ENCODE measurements at regions not wholly inside any gene's neighbourhood (a gene's known extent, or its start where the extent isn't known, plus 50 kb on each side); places are given as distances from the start of the nearest gene placed in this dataset.
"Not testable (repeated sequence)": the region's sequence is repeated elsewhere in the genome, so short reads cannot be mapped to it uniquely, and the experiment has no call there.

- H3K27me3 Mint-ChIP-seq: no peaks in the 10 kb centered on the region
- H3K4me1 Mint-ChIP-seq: no peaks in the 10 kb centered on the region
- ChIA-PET CTCF (no interaction called here), POLR2A (no interaction called here)
- no peak overlapping the region for H3K4me3 Mint-ChIP-seq
- H3K36me3 Mint-ChIP-seq (ENCODE audit: low read depth): no peaks in the 10 kb centered on the region
- DNase-seq: no peak
- H3K9me3 Mint-ChIP-seq: no peaks in the 10 kb centered on the region
- no peak overlapping the region for H3K27ac Mint-ChIP-seq
Observed at GRCh38 chr5:117315170-117315569, 740.5 kb upstream of the SEMA6A start.

- H3K36me3 Mint-ChIP-seq (ENCODE audit: low read depth); POLR2A ChIA-PET; H3K9me3 Mint-ChIP-seq; H3K27ac Mint-ChIP-seq; DNase-seq; H3K4me3 Mint-ChIP-seq; H3K27me3 Mint-ChIP-seq; H3K4me1 Mint-ChIP-seq; CTCF ChIA-PET: not testable (repeated sequence)
Observed at GRCh38 chr5:117304512-117305107, 730.0 kb upstream of the SEMA6A start.

- Mint-ChIP-seq H3K4me1 (no peaks in the 10 kb centered on the region), H3K9me3 (peaks cover 4% of the 10 kb centered on the region), H3K27ac (no peak overlapping the region), H3K4me3 (no peak overlapping the region), H3K27me3 (no peaks in the 10 kb centered on the region), H3K36me3 (ENCODE audit: low read depth) (no peaks in the 10 kb centered on the region)
- ChIA-PET CTCF (no interaction called here), POLR2A (no interaction called here)
- DNase-seq: no peak
Observed at GRCh38 chr5:117302949-117303348, 728.3 kb upstream of the SEMA6A start.

- H3K27ac Mint-ChIP-seq: no peak overlapping the region
- POLR2A ChIA-PET: no interaction called here
- H3K27me3 Mint-ChIP-seq: no peaks in the 10 kb centered on the region
- H3K4me3 Mint-ChIP-seq: no peak overlapping the region
- DNase-seq: no peak
- CTCF ChIA-PET: no interaction called here
- peaks cover 4% of the 10 kb centered on the region for H3K9me3 Mint-ChIP-seq
- no peaks in the 10 kb centered on the region for H3K4me1 Mint-ChIP-seq
- no peaks in the 10 kb centered on the region for H3K36me3 Mint-ChIP-seq (ENCODE audit: low read depth)
Observed at GRCh38 chr5:117302473-117302872, 727.9 kb upstream of the SEMA6A start.

GRCh38 chr5:117299936-117300328 is 725.3 kb upstream of the SEMA6A start:
- ChIA-PET CTCF (no interaction called here), POLR2A (no interaction called here)
- H3K36me3 Mint-ChIP-seq (ENCODE audit: low read depth): no peaks in the 10 kb centered on the region

GRCh38 chr5:117299224-117299935 is 724.8 kb upstream of the SEMA6A start:
- ChIA-PET CTCF (no interaction called here), POLR2A (no interaction called here)
- no peaks in the 10 kb centered on the region for H3K27me3 Mint-ChIP-seq
- DNase-seq: no peak
- H3K36me3 Mint-ChIP-seq (ENCODE audit: low read depth): no peaks in the 10 kb centered on the region
- no peak overlapping the region for H3K27ac Mint-ChIP-seq
- H3K4me1 Mint-ChIP-seq: no peaks in the 10 kb centered on the region
- H3K4me3 Mint-ChIP-seq: no peak overlapping the region
- H3K9me3 Mint-ChIP-seq: peaks cover 2% of the 10 kb centered on the region

More at GRCh38 chr5:117299936-117300328, 725.3 kb upstream of the SEMA6A start:
- Mint-ChIP-seq H3K9me3 (peaks cover 2% of the 10 kb centered on the region), H3K27me3 (no peaks in the 10 kb centered on the region), H3K27ac (no peak overlapping the region), H3K4me3 (no peak overlapping the region), H3K4me1 (no peaks in the 10 kb centered on the region)
- no peak for DNase-seq

GRCh38 chr5:117296872-117297271 is 722.2 kb upstream of the SEMA6A start:
- Mint-ChIP-seq H3K4me3 (no peak overlapping the region), H3K27me3 (no peaks in the 10 kb centered on the region), H3K4me1 (no peaks in the 10 kb centered on the region), H3K9me3 (peaks cover 4% of the 10 kb centered on the region), H3K27ac (no peak overlapping the region), H3K36me3 (ENCODE audit: low read depth) (no peaks in the 10 kb centered on the region)
- no peak for DNase-seq
- CTCF ChIA-PET: no interaction called here
- POLR2A ChIA-PET: no interaction called here

- Mint-ChIP-seq H3K4me3 (no peak overlapping the region), H3K36me3 (ENCODE audit: low read depth) (no peaks in the 10 kb centered on the region), H3K9me3 (peaks cover 4% of the 10 kb centered on the region), H3K4me1 (no peaks in the 10 kb centered on the region), H3K27ac (no peak overlapping the region), H3K27me3 (no peaks in the 10 kb centered on the region)
- no peak for DNase-seq
- ChIA-PET POLR2A (no interaction called here), CTCF (no interaction called here)
Observed at GRCh38 chr5:117295941-117296340, 721.3 kb upstream of the SEMA6A start.

- no peak for DNase-seq
- Mint-ChIP-seq H3K36me3 (ENCODE audit: low read depth) (no peaks in the 10 kb centered on the region), H3K9me3 (peaks cover 7% of the 10 kb centered on the region), H3K4me1 (no peaks in the 10 kb centered on the region), H3K4me3 (no peak overlapping the region), H3K27me3 (no peaks in the 10 kb centered on the region), H3K27ac (no peak overlapping the region)
- POLR2A ChIA-PET: no interaction called here
- CTCF ChIA-PET: no interaction called here
Observed at GRCh38 chr5:117286813-117287212, 712.2 kb upstream of the SEMA6A start.

- H3K4me3 Mint-ChIP-seq: no peak overlapping the region
- H3K36me3 Mint-ChIP-seq (ENCODE audit: low read depth): no peaks in the 10 kb centered on the region
- H3K9me3 Mint-ChIP-seq: no peaks in the 10 kb centered on the region
- DNase-seq: no peak
- ChIA-PET CTCF (no interaction called here), POLR2A (no interaction called here)
- H3K27me3 Mint-ChIP-seq: no peaks in the 10 kb centered on the region
- H3K4me1 Mint-ChIP-seq: no peaks in the 10 kb centered on the region
- H3K27ac Mint-ChIP-seq: no peak overlapping the region
Observed at GRCh38 chr5:117271656-117272055, 697.0 kb upstream of the SEMA6A start.

- Mint-ChIP-seq H3K4me1 (no peaks in the 10 kb centered on the region), H3K36me3 (ENCODE audit: low read depth) (no peaks in the 10 kb centered on the region), H3K27ac (no peak overlapping the region), H3K9me3 (peaks cover 6% of the 10 kb centered on the region), H3K4me3 (no peak overlapping the region), H3K27me3 (no peaks in the 10 kb centered on the region)
- DNase-seq: no peak
- ChIA-PET CTCF (no interaction called here), POLR2A (no interaction called here)
Observed at GRCh38 chr5:117266280-117266679, 691.7 kb upstream of the SEMA6A start.

- ChIA-PET POLR2A (no interaction called here), CTCF (no interaction called here)
- Mint-ChIP-seq H3K27ac (no peak overlapping the region), H3K27me3 (no peaks in the 10 kb centered on the region), H3K9me3 (peaks cover 6% of the 10 kb centered on the region), H3K36me3 (ENCODE audit: low read depth) (no peaks in the 10 kb centered on the region), H3K4me1 (no peaks in the 10 kb centered on the region), H3K4me3 (no peak overlapping the region)
- no peak for DNase-seq
Observed at GRCh38 chr5:117263231-117263630, 688.6 kb upstream of the SEMA6A start.

- POLR2A ChIA-PET: no interaction called here
Observed at GRCh38 chr5:117262572-117263131, 688.0 kb upstream of the SEMA6A start.

GRCh38 chr5:117261948-117262571 is 687.4 kb upstream of the SEMA6A start:
- ChIA-PET CTCF (no interaction called here), POLR2A (no interaction called here)
- Mint-ChIP-seq H3K9me3 (peaks cover 6% of the 10 kb centered on the region), H3K27me3 (no peaks in the 10 kb centered on the region), H3K4me1 (no peaks in the 10 kb centered on the region), H3K36me3 (ENCODE audit: low read depth) (no peaks in the 10 kb centered on the region), H3K4me3 (no peak overlapping the region), H3K27ac (no peak overlapping the region)
- no peak for DNase-seq

More at GRCh38 chr5:117262572-117263131, 688.0 kb upstream of the SEMA6A start:
- CTCF ChIA-PET: no interaction called here
- no peak overlapping the region for H3K4me3 Mint-ChIP-seq
- H3K9me3 Mint-ChIP-seq: peaks cover 6% of the 10 kb centered on the region
- no peaks in the 10 kb centered on the region for H3K36me3 Mint-ChIP-seq (ENCODE audit: low read depth)
- H3K27ac Mint-ChIP-seq: no peak overlapping the region
- H3K4me1 Mint-ChIP-seq: no peaks in the 10 kb centered on the region
- no peaks in the 10 kb centered on the region for H3K27me3 Mint-ChIP-seq
- no peak for DNase-seq
